Myocyte (in vitro differentiated cells): ENCODE measurements at regions not wholly inside any gene's neighbourhood (a gene's known extent, or its start where the extent isn't known, plus 50 kb on each side); places are given as distances from the start of the nearest gene placed in this dataset.

ENCODE experiments used
- DNase-seq: peaks from one replicate; pipeline ENCODE4 v3.0.0-alpha.2; 2012; ENCODE audit warnings: low read depth

GRCh38 chr3:1808590-1808989 lies 290.1 kb upstream of the CNTN4 start:
- no peak for DNase-seq

- no peak for DNase-seq
Measured at GRCh38 chr3:1823867-1824266, 274.8 kb upstream of the CNTN4 start.

- no peak for DNase-seq
Measured at GRCh38 chr3:1824359-1824758, 274.3 kb upstream of the CNTN4 start.

DNA sequence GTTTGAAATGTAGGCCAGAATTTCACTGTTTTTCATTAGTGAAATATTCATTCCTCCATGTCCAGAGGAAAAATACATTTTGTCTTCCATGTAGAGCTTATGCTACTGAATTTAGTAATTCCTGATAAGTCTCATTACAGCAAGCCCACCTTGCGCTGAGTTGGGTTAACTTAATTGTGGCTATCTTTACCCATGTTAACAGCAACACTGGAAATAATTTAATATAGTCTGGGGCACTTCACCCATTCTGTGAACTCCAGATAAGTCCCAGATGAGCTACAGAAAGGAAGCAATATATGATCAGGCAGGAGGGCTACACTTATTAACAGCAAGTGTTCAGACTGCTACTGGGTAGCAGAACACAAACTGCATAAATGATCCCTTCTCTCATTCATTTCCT lies 270.1 kb upstream of the CNTN4 start:
- no peak for DNase-seq

GRCh38 chr3:1830851-1831250 lies 267.8 kb upstream of the CNTN4 start:
- no peak for DNase-seq

GRCh38 chr3:1832395-1832794 lies 266.3 kb upstream of the CNTN4 start:
- no peak for DNase-seq

GRCh38 chr3:1843111-1843510 lies 255.6 kb upstream of the CNTN4 start:
- DNase-seq, result no peak

GRCh38 chr3:1847571-1847970 lies 251.1 kb upstream of the CNTN4 start:
- no peak for DNase-seq

- DNase-seq, result no peak
Measured at GRCh38 chr3:1848935-1849334, 249.7 kb upstream of the CNTN4 start.

DNA sequence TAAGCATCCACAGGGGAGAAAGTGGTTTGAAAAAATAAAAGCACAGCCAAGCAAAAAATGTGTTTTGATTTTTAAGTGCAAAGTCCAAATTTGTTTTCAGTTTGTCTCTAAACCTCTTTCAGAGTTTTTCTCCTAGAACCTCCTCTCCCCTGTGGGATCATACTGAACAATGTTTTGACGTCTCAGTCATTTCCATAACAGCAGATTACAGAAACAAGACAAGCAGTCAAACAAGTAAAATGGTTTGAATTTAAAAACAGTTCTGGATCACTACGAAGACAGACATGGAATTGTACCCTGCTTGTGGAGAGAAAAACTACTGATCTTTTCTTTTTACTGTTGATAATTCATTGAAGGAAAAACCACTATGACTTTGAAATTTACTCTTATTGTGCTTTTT lies 245.7 kb upstream of the CNTN4 start:
- DNase-seq, result no peak

- no peak for DNase-seq
Measured at GRCh38 chr3:1855841-1856240, 242.8 kb upstream of the CNTN4 start.

GRCh38 chr3:1870738-1871137 lies 227.9 kb upstream of the CNTN4 start:
- no peak for DNase-seq

- DNase-seq, result no peak
Measured at GRCh38 chr3:1883534-1883933, 215.1 kb upstream of the CNTN4 start.

- no peak for DNase-seq
Measured at GRCh38 chr3:1892459-1892858, 206.2 kb upstream of the CNTN4 start.

GRCh38 chr3:1902416-1902815 lies 196.2 kb upstream of the CNTN4 start:
- no peak for DNase-seq

GRCh38 chr3:1903111-1903510 lies 195.6 kb upstream of the CNTN4 start:
- no peak for DNase-seq

DNA sequence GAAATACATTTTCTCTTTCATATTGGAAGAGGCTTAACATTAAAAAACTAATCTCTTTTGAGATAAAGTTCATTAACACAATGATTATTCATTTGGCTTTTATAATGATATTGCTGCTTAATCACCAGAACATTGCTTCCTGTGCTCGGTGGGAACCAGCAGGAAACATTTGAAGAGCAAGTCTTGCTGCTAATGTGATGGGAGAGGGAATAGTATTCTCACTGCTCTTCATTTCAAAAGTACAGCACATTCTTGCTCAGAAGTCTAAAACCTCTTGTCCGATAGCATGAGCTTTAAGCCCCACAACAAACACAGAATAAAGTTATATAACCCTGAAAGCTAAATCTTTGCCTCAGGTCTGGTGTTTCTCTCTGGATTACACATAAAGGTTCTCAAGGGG lies 190.8 kb upstream of the CNTN4 start:
- DNase-seq, result no peak

GRCh38 chr3:1908651-1909445 lies 189.8 kb upstream of the CNTN4 start:
- DNase-seq, result no peak

DNA sequence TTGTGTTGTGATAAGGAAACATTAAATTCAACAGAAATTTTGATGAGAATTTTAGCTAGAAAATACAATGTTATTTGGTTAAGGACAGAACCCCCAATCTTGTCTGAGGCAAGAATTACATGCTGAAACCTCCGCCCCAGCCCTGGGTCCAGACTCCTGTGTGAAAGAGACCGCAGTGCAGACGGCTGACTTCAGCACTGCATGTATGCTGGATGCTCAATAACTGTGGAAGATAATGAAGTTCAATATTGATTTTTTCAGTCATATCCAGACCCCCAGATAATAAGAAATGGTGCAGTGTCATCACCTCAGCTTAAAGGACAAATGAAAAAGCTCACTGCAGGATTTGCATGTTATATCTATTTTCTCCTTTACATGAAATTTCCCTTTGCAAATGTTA lies 188.3 kb upstream of the CNTN4 start:
- DNase-seq, result no peak

GRCh38 chr3:1929788-1930414 lies 168.8 kb upstream of the CNTN4 start:
- DNase-seq, result no peak

DNA sequence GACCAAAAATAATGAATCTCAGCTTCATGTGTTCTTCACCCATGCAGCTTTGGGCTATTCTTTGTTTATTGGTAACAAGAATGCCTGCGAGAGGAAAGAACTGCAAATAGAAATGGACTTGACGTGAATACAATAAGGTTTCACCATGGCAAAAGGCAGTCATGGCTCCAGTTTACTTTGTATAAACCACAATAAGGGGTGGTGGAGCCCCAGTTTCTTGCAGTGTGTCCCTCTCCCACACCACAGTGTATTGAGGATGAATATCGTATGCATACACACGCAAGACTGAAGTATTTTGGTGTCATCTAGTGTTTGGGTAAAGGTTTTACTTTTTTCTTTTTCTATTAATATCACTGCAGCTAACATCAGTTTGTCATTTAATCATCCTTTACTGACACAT lies 159.7 kb upstream of the CNTN4 start:
- DNase-seq, result no peak

- no peak for DNase-seq
Measured at GRCh38 chr3:1942781-1943180, 155.9 kb upstream of the CNTN4 start.
